Smooth muscle cell (in vitro differentiated cells): ENCODE measurements at regions not wholly inside any gene's neighbourhood (a gene's known extent, or its start where the extent isn't known, plus 50 kb on each side); places are given as distances from the start of the nearest gene placed in this dataset.
A peak's percentile ranks its signal among the peaks of the same experiment; 100 is the strongest.

Source experiments
- DNase-seq: peaks from one replicate; lab custom pipeline; 2025; ENCODE audit not compliant: unreplicated experiment; lab: John Stamatoyannopoulos, UW
- H2AFZ ChIP-seq: fragments of 200-600 bp; sonication (generic); 2 replicates; pipeline ENCODE4 v1.6.0; 2016; ENCODE audit warnings: antibody characterized with exemption, low read depth, mild to moderate bottlenecking
- H3F3A ChIP-seq: fragments of 200-600 bp; sonication (generic); 2 replicates; pipeline ENCODE4 v1.6.0; 2017; ENCODE audit warnings: antibody characterized with exemption, low read depth
- H3K27ac ChIP-seq: fragments of 200-600 bp; sonication (generic); 2 replicates; pipeline ENCODE4 v1.5.1; 2016; ENCODE audit warnings: low read depth, mild to moderate bottlenecking
- H3K27me3 ChIP-seq: fragments of 200-600 bp; sonication (generic); 2 replicates; pipeline ENCODE4 v1.6.1; 2016; ENCODE audit warnings: low read depth, mild to moderate bottlenecking
- H3K36me3 ChIP-seq: fragments of 200-600 bp; sonication (generic); 2 replicates; pipeline ENCODE4 v1.5.1; 2016; ENCODE audit warnings: low read depth
- H3K4me1 ChIP-seq: fragments of 200-600 bp; sonication (generic); 2 replicates; pipeline ENCODE4 v1.5.1; 2016; ENCODE audit warnings: low read depth
- H3K4me2 ChIP-seq: fragments of 200-600 bp; sonication (generic); 2 replicates; pipeline ENCODE4 v1.6.0; 2016; ENCODE audit warnings: mild to moderate bottlenecking
- H3K4me3 ChIP-seq: fragments of 200-600 bp; sonication (generic); 2 replicates; pipeline ENCODE4 v1.5.1; 2016; ENCODE audit warnings: mild to moderate bottlenecking
- H3K79me2 ChIP-seq: fragments of 200-600 bp; sonication (generic); 2 replicates; pipeline ENCODE4 v1.6.0; 2016; ENCODE audit warnings: low read depth, mild to moderate bottlenecking
- H3K9ac ChIP-seq: fragments of 200-600 bp; sonication (generic); 2 replicates; pipeline ENCODE4 v1.6.0; 2016; ENCODE audit warnings: low read depth
- H3K9me3 ChIP-seq: fragments of 200-600 bp; sonication (generic); replicated peaks from 2 replicates; pipeline ENCODE4 v1.5.1; 2016; ENCODE audit warnings: low read depth
- H4K20me1 ChIP-seq: fragments of 200-600 bp; sonication (generic); 2 replicates; pipeline ENCODE4 v1.6.0; 2016; ENCODE audit warnings: low read depth
- WGBS: methylation state at CpG from one replicate; pipeline ENCODE4 v1.1.7; 2016; ENCODE audit warnings: low lambda C conversion rate; 5-methylcytosine and 5-hydroxymethylcytosine counted together
- TF ChIP-seq, protein P1 (sequence below): fragments of 200-600 bp; sonication (generic); IDR thresholded peaks from 2 replicates; pipeline ENCODE4 v1.5.1; 2017; ENCODE audit warnings: borderline replicate concordance, mild to moderate bottlenecking, antibody characterized with exemption; ENCODE audit not compliant: insufficient read depth, poor library complexity, severe bottlenecking

DNA sequence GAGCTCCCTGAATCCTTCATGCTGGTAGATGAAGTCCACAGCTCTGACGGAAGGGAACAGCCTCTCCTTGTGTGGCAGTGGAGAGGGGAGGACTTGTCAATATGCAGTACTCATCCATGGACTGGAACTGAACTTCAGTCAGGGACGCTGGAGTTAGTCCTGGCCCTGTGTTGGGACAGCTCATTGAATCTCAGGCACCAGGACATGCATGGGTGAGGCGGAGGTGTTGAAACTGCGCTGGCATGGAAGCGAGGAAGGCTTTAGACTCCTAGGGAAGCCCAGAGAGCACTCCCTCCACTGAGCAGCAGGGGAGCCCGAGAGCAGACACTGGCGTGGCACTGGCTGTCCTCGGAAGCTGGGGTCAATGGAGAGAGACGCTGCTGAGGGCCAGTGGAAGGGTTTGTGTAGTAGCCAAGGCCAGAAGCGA lies 161.3 kb upstream of the GGTLC1 start:
- Histone ChIP-seq H3K27ac (no peak overlapping the region), H3K27me3 (peaks cover 3% of the 10 kb centered on the region), H3K9ac (no peak overlapping the region), H3K9me3 (no peaks in the 10 kb centered on the region), H3K4me2 (no peak overlapping the region), H3K36me3 (no peaks in the 10 kb centered on the region), H3F3A (no peaks in the 10 kb centered on the region), H4K20me1 (no peaks in the 10 kb centered on the region), H2AFZ (no peak overlapping the region), H3K4me3 (no peak overlapping the region), H3K4me1 (no peaks in the 10 kb centered on the region), H3K79me2 (no peaks in the 10 kb centered on the region)
- TF ChIP-seq, protein P1, sequence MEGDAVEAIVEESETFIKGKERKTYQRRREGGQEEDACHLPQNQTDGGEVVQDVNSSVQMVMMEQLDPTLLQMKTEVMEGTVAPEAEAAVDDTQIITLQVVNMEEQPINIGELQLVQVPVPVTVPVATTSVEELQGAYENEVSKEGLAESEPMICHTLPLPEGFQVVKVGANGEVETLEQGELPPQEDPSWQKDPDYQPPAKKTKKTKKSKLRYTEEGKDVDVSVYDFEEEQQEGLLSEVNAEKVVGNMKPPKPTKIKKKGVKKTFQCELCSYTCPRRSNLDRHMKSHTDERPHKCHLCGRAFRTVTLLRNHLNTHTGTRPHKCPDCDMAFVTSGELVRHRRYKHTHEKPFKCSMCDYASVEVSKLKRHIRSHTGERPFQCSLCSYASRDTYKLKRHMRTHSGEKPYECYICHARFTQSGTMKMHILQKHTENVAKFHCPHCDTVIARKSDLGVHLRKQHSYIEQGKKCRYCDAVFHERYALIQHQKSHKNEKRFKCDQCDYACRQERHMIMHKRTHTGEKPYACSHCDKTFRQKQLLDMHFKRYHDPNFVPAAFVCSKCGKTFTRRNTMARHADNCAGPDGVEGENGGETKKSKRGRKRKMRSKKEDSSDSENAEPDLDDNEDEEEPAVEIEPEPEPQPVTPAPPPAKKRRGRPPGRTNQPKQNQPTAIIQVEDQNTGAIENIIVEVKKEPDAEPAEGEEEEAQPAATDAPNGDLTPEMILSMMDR, result peak; percentile 39
- DNase-seq, result no peak
- WGBS, result 47% methylated on average over 10 of the region's 10 CpGs

DNA sequence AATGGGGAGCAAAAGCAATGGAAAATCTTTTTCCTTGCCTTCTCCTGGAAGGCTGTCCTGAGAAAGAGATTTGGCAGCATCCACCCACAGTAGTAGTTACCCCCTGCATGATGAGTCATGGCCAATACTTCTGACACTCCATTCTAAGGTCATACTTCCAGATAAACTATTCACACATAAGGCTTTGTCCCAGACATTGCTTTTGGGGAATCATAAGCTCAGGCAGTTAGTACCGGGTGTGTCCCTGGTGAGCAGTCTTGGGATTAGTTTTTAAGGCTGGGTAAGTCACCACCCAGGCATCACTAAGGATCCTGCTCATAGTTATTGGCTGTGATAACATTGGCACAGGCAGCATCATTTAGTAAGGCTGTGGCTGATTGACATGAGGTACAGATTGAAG lies 160.6 kb upstream of the GGTLC1 start:
- Histone ChIP-seq H3K9ac (no peak overlapping the region), H2AFZ (no peak overlapping the region), H3K27me3 (peaks cover 3% of the 10 kb centered on the region), H3K36me3 (no peaks in the 10 kb centered on the region), H4K20me1 (no peaks in the 10 kb centered on the region), H3F3A (no peaks in the 10 kb centered on the region), H3K4me2 (no peak overlapping the region), H3K27ac (no peak overlapping the region), H3K4me1 (no peaks in the 10 kb centered on the region), H3K9me3 (no peaks in the 10 kb centered on the region), H3K4me3 (no peak overlapping the region), H3K79me2 (no peaks in the 10 kb centered on the region)
- 45% methylated on average over 1 of the region's 1 CpG for WGBS
- no peak for DNase-seq
- TF ChIP-seq, protein P1, result no peak

DNA sequence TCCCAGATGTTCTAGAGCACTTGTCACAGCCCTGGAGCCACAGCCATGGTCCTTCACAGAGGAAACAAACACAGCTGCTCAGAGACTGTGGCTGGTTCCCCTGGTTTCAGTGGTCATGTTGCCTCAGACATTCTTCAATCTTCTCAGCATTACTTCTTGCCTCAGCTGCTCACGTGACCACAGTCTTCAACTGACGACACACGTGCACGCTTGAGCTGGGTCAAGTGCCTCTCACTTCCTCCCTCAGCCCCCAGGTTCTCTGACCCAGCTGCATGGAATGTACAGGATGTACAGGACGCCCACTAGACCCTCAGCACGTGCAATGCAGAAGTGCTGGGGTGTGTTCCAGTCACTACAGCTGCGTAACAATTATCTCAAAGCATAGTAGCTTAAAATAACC lies 159.8 kb upstream of the GGTLC1 start:
- Histone ChIP-seq H3K4me1 (no peaks in the 10 kb centered on the region), H3K36me3 (no peaks in the 10 kb centered on the region), H3K79me2 (no peaks in the 10 kb centered on the region), H3K27ac (no peak overlapping the region), H3K4me3 (no peak overlapping the region), H2AFZ (no peak overlapping the region), H3K9me3 (no peaks in the 10 kb centered on the region), H3K4me2 (no peak overlapping the region), H3K9ac (no peak overlapping the region), H3F3A (no peaks in the 10 kb centered on the region), H3K27me3 (peaks cover 3% of the 10 kb centered on the region), H4K20me1 (no peaks in the 10 kb centered on the region)
- DNase-seq, result no peak
- 74% methylated on average over 7 of the region's 7 CpGs for WGBS
- TF ChIP-seq, protein P1, result no peak

DNA sequence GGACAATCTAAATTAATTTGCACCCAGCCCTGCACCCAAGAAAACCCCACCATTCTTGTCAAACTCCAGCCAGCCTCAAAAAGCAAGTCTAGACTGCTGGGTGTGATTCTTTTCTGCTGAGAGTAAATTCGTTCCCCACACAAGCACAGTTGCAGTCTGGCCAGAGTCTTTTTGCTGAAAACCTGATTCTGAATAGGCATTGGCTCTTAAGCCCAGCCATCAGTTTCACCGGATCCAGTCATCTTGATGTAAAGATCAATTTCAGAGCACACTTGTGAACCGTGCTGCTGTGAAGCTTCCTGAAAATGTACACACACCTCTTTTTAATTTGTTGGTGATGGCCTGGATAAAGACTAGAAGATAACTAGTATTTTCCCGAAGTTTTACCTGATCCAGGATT lies 159.4 kb upstream of the GGTLC1 start:
- TF ChIP-seq, protein P1, result no peak
- no peak overlapping the region for H3K27ac ChIP-seq
- H4K20me1 ChIP-seq, result no peaks in the 10 kb centered on the region
- no peaks in the 10 kb centered on the region for H3K79me2 ChIP-seq
- H3K36me3 ChIP-seq, result no peaks in the 10 kb centered on the region
- whole genome bisulfite sequencing, result 88% methylated on average over 4 of the region's 4 CpGs
- H3K4me2 ChIP-seq, result no peak overlapping the region
- no peak overlapping the region for H3K9ac ChIP-seq
- DNase-seq, result no peak
- no peaks in the 10 kb centered on the region for H3K9me3 ChIP-seq
- H3K4me3 ChIP-seq, result no peak overlapping the region
- H3K4me1 ChIP-seq, result no peaks in the 10 kb centered on the region
- H2AFZ ChIP-seq, result no peak overlapping the region
- H3K27me3 ChIP-seq, result peaks cover 3% of the 10 kb centered on the region
- H3F3A ChIP-seq, result no peaks in the 10 kb centered on the region
